Thyroid gland (tissue), 4 donors: ENCODE measurements at regions not wholly inside any gene's neighbourhood (a gene's known extent, or its start where the extent isn't known, plus 50 kb on each side); places are given as distances from the start of the nearest gene placed in this dataset.

Experiments
- DNase-seq, 2 donors: peaks; one replicate each; pipeline ENCODE4 v3.0.0-alpha.2; 2019
- H3K27ac ChIP-seq, 3 donors: fragments of 200-600 bp; sonication (generic); 1 replicate in 2 of 3; 2 replicates in 1 of 3; pipeline ENCODE4 v1.5.1; 2016 to 2019; ENCODE audit warnings: mild to moderate bottlenecking in 1 of 3, moderate library complexity in 1 of 3
- H3K27me3 ChIP-seq: fragments of 200-600 bp; sonication (generic); one replicate; pipeline ENCODE4 v1.5.1; 2019
- H3K36me3 ChIP-seq, 2 donors: fragments of 200-600 bp; sonication (generic); one replicate each; pipeline ENCODE4 v1.5.1; 2016 to 2019
- H3K4me1 ChIP-seq, 2 donors: fragments of 200-600 bp; sonication (generic); one replicate each; pipeline ENCODE4 v1.5.1; 2017 to 2019
- H3K4me3 ChIP-seq, 3 donors: fragments of 200-600 bp; sonication (generic); replicated peaks in 1 of 3; 1 replicate in 2 of 3; 2 replicates in 1 of 3; pipeline ENCODE4 v1.5.1; 2016; ENCODE audit warnings: mild to moderate bottlenecking in 1 of 3
- H3K9me3 ChIP-seq: fragments of 200-600 bp; sonication (generic); one replicate; pipeline ENCODE4 v1.5.1; 2017
- CTCF ChIP-seq, 6 experiments: fragments of 200-600 bp in 3 of 6; fragments of 450-650 bp in 3 of 6; sonication (generic) in 3 of 6; IDR thresholded peaks; one replicate each; pipeline ENCODE4 v1.5.1; 2016 to 2019; ENCODE audit warnings: antibody characterized with exemption in 6 of 6, mild to moderate bottlenecking in 2 of 6, inconsistent platforms in 1 of 6, moderate library complexity in 1 of 6
- POLR2A ChIP-seq, 2 donors: fragments of 450-650 bp; IDR thresholded peaks; one replicate each; pipeline ENCODE4 v1.6.1; 2017; ENCODE audit warnings: antibody characterized with exemption in 2 of 2, mild to moderate bottlenecking in 2 of 2, moderate library complexity in 1 of 2
- WGBS, 2 donors: methylation state at CpG; one replicate each; pipeline ENCODE4 v1.1.5; 2017; 5-methylcytosine and 5-hydroxymethylcytosine counted together
- intact Hi-C: fragments of 100-400 bp; cut with DNase I; formaldehyde crosslinking; loops from one replicate; pipeline ENCODE4 v1.15.1; 2023

- DNase-seq = no peak
- Histone ChIP-seq H3K27ac (no peak overlapping the region), H3K4me1 (peaks cover 0 to 6% of the 10 kb centered on the region in 2 donors), H3K36me3 (no peaks in the 10 kb centered on the region), H3K9me3 (no peaks in the 10 kb centered on the region), H3K4me3 (no peak overlapping the region), H3K27me3 (no peaks in the 10 kb centered on the region)
- TF ChIP-seq POLR2A (IDR thresholded peaks at IDR 0.05) = no peak
- no peak for TF ChIP-seq CTCF (IDR thresholded peaks at IDR 0.05)
- intact Hi-C loops = no loop called here
- 90 to 92% methylated on average over 10 of the region's 10 CpGs for WGBS, 2 donors
Measured at GRCh38 chr13:99663185-99663825, 162.0 kb downstream of the TM9SF2 start.

- no peak for DNase-seq
- no peaks in the 10 kb centered on the region for H3K27me3 ChIP-seq
- WGBS, 2 donors = 83 to 86% methylated on average over 3 of the region's 3 CpGs
- no peaks in the 10 kb centered on the region for H3K9me3 ChIP-seq
- no peak overlapping the region for H3K27ac ChIP-seq
- TF ChIP-seq CTCF (IDR thresholded peaks at IDR 0.05) (no peak), POLR2A (IDR thresholded peaks at IDR 0.05) (no peak)
- no peaks in the 10 kb centered on the region for H3K36me3 ChIP-seq
- H3K4me1 ChIP-seq = peaks cover 3 to 6% of the 10 kb centered on the region in 2 donors
- intact Hi-C loops = no loop called here
- no peak overlapping the region for H3K4me3 ChIP-seq
Measured at GRCh38 chr13:99662678-99663077, 161.4 kb downstream of the TM9SF2 start.

DNA sequence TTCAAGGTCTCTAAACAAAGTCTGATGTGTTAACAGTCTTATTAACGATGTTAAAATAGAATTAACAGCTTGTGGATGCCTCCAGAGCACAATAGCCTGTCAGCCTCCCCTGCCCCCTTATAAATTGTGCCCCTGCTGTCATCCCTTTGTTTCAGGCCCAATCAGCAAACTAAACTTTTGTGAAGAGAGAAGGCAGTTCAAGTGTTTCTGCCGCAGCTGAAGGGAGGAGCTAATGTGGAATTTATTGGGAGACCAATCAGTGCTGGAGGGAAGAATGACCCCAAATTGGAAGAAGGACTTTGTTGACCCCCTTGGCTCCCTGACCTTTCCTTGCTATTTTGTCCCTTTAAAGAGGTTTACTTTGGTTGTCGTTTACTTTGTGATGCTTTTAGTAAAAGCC is 160.5 kb downstream of the TM9SF2 start:
- no peak for DNase-seq
- H3K9me3 ChIP-seq = no peaks in the 10 kb centered on the region

DNA sequence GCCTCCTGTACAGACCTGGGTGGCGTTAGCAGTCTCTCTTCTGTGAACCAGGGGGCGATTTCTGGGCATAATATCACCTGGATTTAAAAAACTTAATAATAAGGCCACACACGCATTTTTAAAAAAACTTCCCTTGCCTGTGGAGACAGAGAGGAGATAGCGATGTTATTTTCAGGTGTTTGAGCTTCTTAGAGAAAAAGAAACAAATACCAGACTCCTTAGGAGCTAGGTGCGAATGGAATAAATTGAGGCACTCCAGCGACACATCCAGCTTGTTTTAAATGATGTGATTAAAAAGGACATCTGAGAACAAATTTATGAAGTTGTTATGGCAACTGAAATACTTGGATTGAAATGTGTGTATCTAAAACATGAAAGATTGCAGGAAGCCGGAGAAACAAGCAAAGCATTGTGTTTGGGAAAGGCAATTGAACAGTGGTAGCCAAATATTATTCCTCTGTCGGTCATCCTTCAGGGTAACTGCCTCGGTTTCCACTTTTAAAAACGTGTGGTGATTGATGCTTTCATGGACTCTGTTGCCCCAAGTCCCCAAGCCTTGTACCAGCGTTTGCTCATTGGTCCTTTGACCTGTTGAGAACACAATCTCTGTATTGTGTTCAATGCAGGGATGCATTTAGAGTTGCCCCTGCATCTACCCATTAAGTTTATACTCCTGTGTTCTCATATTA is 158.7 kb downstream of the TM9SF2 start:
- H3K4me3 ChIP-seq = no peak overlapping the region
- WGBS, 2 donors = 80 to 82% methylated on average over 11 of the region's 11 CpGs
- no peaks in the 10 kb centered on the region for H3K9me3 ChIP-seq
- no peaks in the 10 kb centered on the region for H3K27me3 ChIP-seq
- H3K27ac ChIP-seq = no peak overlapping the region
- DNase-seq = no peak
- no peaks in the 10 kb centered on the region for H3K36me3 ChIP-seq
- intact Hi-C loops = loop anchor here (5.0 to 10.0 kb wide), 3 partner anchors 325 to 857 kb away; partner anchors contain the start of gene ZIC2
- peaks cover 3 to 9% of the 10 kb centered on the region in 2 donors for H3K4me1 ChIP-seq
- TF ChIP-seq POLR2A (IDR thresholded peaks at IDR 0.05) (no peak), CTCF (IDR thresholded peaks at IDR 0.05) (no peak)

More for the DNA sequence above, 160.5 kb downstream of the TM9SF2 start:
- no peak overlapping the region for H3K4me3 ChIP-seq
- peaks cover 3 to 6% of the 10 kb centered on the region in 2 donors for H3K4me1 ChIP-seq
- no peak for TF ChIP-seq POLR2A (IDR thresholded peaks at IDR 0.05)
- no peak for TF ChIP-seq CTCF (IDR thresholded peaks at IDR 0.05)
- no peak overlapping the region for H3K27ac ChIP-seq
- 94 to 98% methylated on average over 3 of the region's 3 CpGs for WGBS, 2 donors
- intact Hi-C loops = no loop called here
- H3K36me3 ChIP-seq = no peaks in the 10 kb centered on the region
- H3K27me3 ChIP-seq = no peaks in the 10 kb centered on the region

DNA sequence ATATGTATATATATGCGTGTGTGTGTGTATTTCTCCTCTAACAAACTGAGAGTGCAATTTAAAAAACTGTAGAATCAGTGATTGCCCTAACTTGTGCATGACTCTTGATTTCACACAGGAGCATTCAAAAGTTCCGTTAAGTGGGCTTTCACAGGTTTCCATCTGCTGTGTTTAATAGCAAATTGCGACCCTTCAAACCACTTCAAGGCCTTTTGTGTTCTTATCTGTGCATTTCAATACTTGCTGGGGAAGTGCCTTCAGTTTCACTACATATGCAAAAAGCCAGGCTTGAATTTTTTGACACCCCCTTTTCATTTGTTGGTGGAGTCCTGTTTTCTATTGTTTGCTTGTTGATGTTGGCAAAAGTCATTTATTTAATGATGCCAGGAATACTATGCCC is 158.0 kb downstream of the TM9SF2 start:
- 93 to 95% methylated on average over 3 of the region's 3 CpGs for WGBS, 2 donors

More for the DNA sequence above, 158.0 kb downstream of the TM9SF2 start:
- no peak for TF ChIP-seq POLR2A (IDR thresholded peaks at IDR 0.05)
- no peak for TF ChIP-seq CTCF (IDR thresholded peaks at IDR 0.05)
- Histone ChIP-seq H3K9me3 (no peaks in the 10 kb centered on the region), H3K36me3 (no peaks in the 10 kb centered on the region), H3K27ac (no peak overlapping the region), H3K27me3 (no peaks in the 10 kb centered on the region), H3K4me1 (peaks cover 3 to 9% of the 10 kb centered on the region in 2 donors), H3K4me3 (no peak overlapping the region)
- DNase-seq = no peak
- intact Hi-C loops = loop anchor here (5.0 to 10.0 kb wide), 3 partner anchors 326 to 858 kb away; partner anchors contain the start of gene ZIC2
